CD8-positive, alpha-beta memory T cell (primary cell): ENCODE measurements at regions not wholly inside any gene's neighbourhood (a gene's known extent, or its start where the extent isn't known, plus 50 kb on each side); places are given as distances from the start of the nearest gene placed in this dataset.

Source experiments
- CTCF ChIA-PET: fragments of 350-600 bp; sonication (Branson Sonifier 250); formaldehyde crosslinking; loops from one replicate; lab custom pipeline; 2021; ENCODE audit warnings: antibody characterized with exemption; lab: Charles Lee
- POLR2A ChIA-PET: fragments of 350-600 bp; sonication (Branson Sonifier 250); formaldehyde crosslinking; loops from one replicate; lab custom pipeline; 2021; ENCODE audit warnings: antibody characterized with exemption; lab: Charles Lee
- DNase-seq, 5 donors: peaks; one replicate each; pipeline versions ENCODE4 v3.0.0 to v3.0.0-alpha.2; 2020 to 2022; ENCODE audit warnings: mixed read lengths in 1 of 5
- H3K27ac ChIP-seq: one replicate; pipeline ENCODE4 v1.7.0; 2013; ENCODE audit warnings: low read depth, mild to moderate bottlenecking, low read length, moderate library complexity
- H3K27me3 ChIP-seq: 2 replicates; pipeline ENCODE4 v1.7.0; 2013; ENCODE audit warnings: low read length, mild to moderate bottlenecking; ENCODE audit not compliant: insufficient read depth, poor library complexity, severe bottlenecking
- H3K36me3 ChIP-seq: 2 replicates; pipeline ENCODE4 v1.7.0; 2013; ENCODE audit warnings: mild to moderate bottlenecking, low read length, moderate library complexity; ENCODE audit not compliant: insufficient read depth
- H3K4me1 ChIP-seq: 2 replicates; pipeline ENCODE4 v1.7.0; 2013; ENCODE audit warnings: mild to moderate bottlenecking, low read length, moderate library complexity; ENCODE audit not compliant: insufficient read depth
- H3K4me3 ChIP-seq: 2 replicates; pipeline ENCODE4 v1.7.0; 2013; ENCODE audit warnings: mild to moderate bottlenecking, low read length
- H3K9me3 ChIP-seq: 2 replicates; pipeline ENCODE4 v1.7.0; 2013; ENCODE audit warnings: mild to moderate bottlenecking, low read length
- H3K27ac Mint-ChIP-seq, 8 donors: one replicate each; pipeline ENCODE4 v1.8.0; 2020 to 2021; ENCODE audit warnings: mixed read lengths in 8 of 8, mild to moderate bottlenecking in 6 of 8, inconsistent platforms in 3 of 8, moderate library complexity in 3 of 8
- H3K27me3 Mint-ChIP-seq, 2 donors: one replicate each; pipeline ENCODE4 v1.8.0; 2020 to 2021; ENCODE audit warnings: mixed read lengths in 2 of 2, mild to moderate bottlenecking in 1 of 2, moderate library complexity in 1 of 2
- H3K36me3 Mint-ChIP-seq, 3 donors: one replicate each; pipeline ENCODE4 v1.8.0; 2020 to 2021; ENCODE audit warnings: mixed read lengths in 3 of 3, inconsistent platforms in 1 of 3, mild to moderate bottlenecking in 1 of 3
- H3K4me1 Mint-ChIP-seq, 3 donors: one replicate each; pipeline ENCODE4 v1.8.0; 2020 to 2021; ENCODE audit warnings: mixed read lengths in 3 of 3, inconsistent platforms in 1 of 3, mild to moderate bottlenecking in 1 of 3
- H3K4me3 Mint-ChIP-seq, 7 donors: one replicate each; pipeline ENCODE4 v1.8.0; 2020 to 2021; ENCODE audit warnings: mixed read lengths in 7 of 7, mild to moderate bottlenecking in 6 of 7, moderate library complexity in 4 of 7, inconsistent platforms in 2 of 7
- H3K9me3 Mint-ChIP-seq, 5 donors: one replicate each; pipeline ENCODE4 v1.8.0; 2020 to 2022; ENCODE audit warnings: mixed read lengths in 5 of 5, mild to moderate bottlenecking in 3 of 5, moderate library complexity in 2 of 5, inconsistent platforms in 1 of 5

GRCh38 chr1:168881656-168882260 lies 152.8 kb upstream of the DPT start:
- CTCF ChIA-PET = no interaction called here
- Histone ChIP-seq H3K36me3 (no peaks in the 10 kb centered on the region), H3K4me1 (no peaks in the 10 kb centered on the region), H3K9me3 (no peaks in the 10 kb centered on the region), H3K4me3 (no peak overlapping the region), H3K27ac (no peak overlapping the region), H3K27me3 (no peaks in the 10 kb centered on the region)
- H3K27me3 Mint-ChIP-seq = peaks cover 1 to 4% of the 10 kb centered on the region in 2 donors
- POLR2A ChIA-PET = no interaction called here
- no peak overlapping the region for H3K27ac Mint-ChIP-seq
- H3K36me3 Mint-ChIP-seq = no peaks in the 10 kb centered on the region
- DNase-seq = no peak
- H3K9me3 Mint-ChIP-seq = peaks cover 0 to 7% (median 4%) of the 10 kb centered on the region in 5 donors
- H3K4me1 Mint-ChIP-seq = no peaks in the 10 kb centered on the region
- no peak overlapping the region for H3K4me3 Mint-ChIP-seq

- ChIA-PET POLR2A (no interaction called here), CTCF (no interaction called here)
- H3K9me3 Mint-ChIP-seq = peaks cover 0 to 7% (median 5%) of the 10 kb centered on the region in 5 donors
- no peak overlapping the region for H3K27ac Mint-ChIP-seq
- H3K27me3 Mint-ChIP-seq = peaks cover 1 to 19% of the 10 kb centered on the region in 2 donors
- peaks cover 0 to 7% (median 0%) of the 10 kb centered on the region in 3 donors for H3K36me3 Mint-ChIP-seq
- no peaks in the 10 kb centered on the region for H3K4me1 Mint-ChIP-seq
- Histone ChIP-seq H3K9me3 (no peaks in the 10 kb centered on the region), H3K4me3 (no peak overlapping the region), H3K27me3 (no peaks in the 10 kb centered on the region), H3K27ac (no peak overlapping the region), H3K4me1 (no peaks in the 10 kb centered on the region), H3K36me3 (no peaks in the 10 kb centered on the region)
- no peak for DNase-seq
- no peak overlapping the region for H3K4me3 Mint-ChIP-seq
Measured at GRCh38 chr1:168887381-168887780, 158.4 kb upstream of the DPT start.

- no peak for DNase-seq
- peaks cover 0 to 7% (median 5%) of the 10 kb centered on the region in 5 donors for H3K9me3 Mint-ChIP-seq
- ChIA-PET CTCF (no interaction called here), POLR2A (no interaction called here)
- no peak overlapping the region for H3K27ac Mint-ChIP-seq
- Histone ChIP-seq H3K36me3 (no peaks in the 10 kb centered on the region), H3K27ac (no peak overlapping the region), H3K27me3 (no peaks in the 10 kb centered on the region), H3K9me3 (no peaks in the 10 kb centered on the region), H3K4me1 (no peaks in the 10 kb centered on the region), H3K4me3 (no peak overlapping the region)
- H3K36me3 Mint-ChIP-seq = peaks cover 0 to 7% (median 0%) of the 10 kb centered on the region in 3 donors
- H3K4me1 Mint-ChIP-seq = no peaks in the 10 kb centered on the region
- no peak overlapping the region for H3K4me3 Mint-ChIP-seq
- H3K27me3 Mint-ChIP-seq = peaks cover 1 to 19% of the 10 kb centered on the region in 2 donors
Measured at GRCh38 chr1:168888418-168888817, 159.4 kb upstream of the DPT start.

DNA sequence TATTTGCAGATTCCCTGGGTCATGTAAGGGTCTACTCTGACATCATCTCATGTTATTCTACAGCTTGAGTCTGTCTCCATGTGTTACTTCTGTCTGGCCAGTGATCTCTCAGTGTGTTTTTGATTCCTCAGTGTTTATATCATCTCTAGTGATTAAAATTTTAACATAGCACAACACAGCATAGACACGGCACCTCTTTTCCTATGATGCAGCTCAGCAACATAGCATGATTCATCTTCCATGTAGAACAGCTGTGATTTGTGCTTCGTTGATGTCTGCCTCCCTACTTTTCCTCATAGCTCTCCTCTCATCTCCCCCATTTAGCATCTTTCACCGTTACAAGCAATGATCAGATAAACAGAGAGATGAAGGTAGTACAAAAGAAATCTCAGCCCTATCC lies 163.9 kb upstream of the DPT start:
- Histone ChIP-seq H3K36me3 (no peaks in the 10 kb centered on the region), H3K4me3 (no peak overlapping the region), H3K4me1 (no peaks in the 10 kb centered on the region), H3K9me3 (no peaks in the 10 kb centered on the region), H3K27me3 (no peaks in the 10 kb centered on the region), H3K27ac (no peak overlapping the region)
- Mint-ChIP-seq H3K4me1 (no peaks in the 10 kb centered on the region), H3K27me3 (peaks cover 8 to 36% of the 10 kb centered on the region in 2 donors), H3K4me3 (no peak overlapping the region), H3K27ac (no peak overlapping the region), H3K36me3 (peaks cover 0 to 7% (median 0%) of the 10 kb centered on the region in 3 donors), H3K9me3 (peaks cover 0 to 1% (median 0%) of the 10 kb centered on the region in 5 donors)
- POLR2A ChIA-PET = no interaction called here
- no peak for DNase-seq
- CTCF ChIA-PET = interaction anchor here (1.7 kb wide), 1 partner anchor 20 kb away, joined by 3 read pairs; no protein-coding TSS in a partner anchor

- POLR2A ChIA-PET = no interaction called here
Measured at GRCh38 chr1:168893359-168893801, 164.4 kb upstream of the DPT start.

GRCh38 chr1:168894397-168894903 lies 165.4 kb upstream of the DPT start:
- Mint-ChIP-seq H3K9me3 (no peaks in the 10 kb centered on the region), H3K27me3 (peaks cover 8 to 40% of the 10 kb centered on the region in 2 donors)
- H3K4me1 ChIP-seq = no peaks in the 10 kb centered on the region

More at GRCh38 chr1:168893359-168893801, 164.4 kb upstream of the DPT start:
- no peak for DNase-seq
- Histone ChIP-seq H3K4me3 (no peak overlapping the region), H3K4me1 (no peaks in the 10 kb centered on the region), H3K27ac (no peak overlapping the region), H3K36me3 (no peaks in the 10 kb centered on the region), H3K9me3 (no peaks in the 10 kb centered on the region), H3K27me3 (no peaks in the 10 kb centered on the region)
- no peak overlapping the region for H3K4me3 Mint-ChIP-seq
- peaks cover 0 to 1% (median 0%) of the 10 kb centered on the region in 5 donors for H3K9me3 Mint-ChIP-seq
- CTCF ChIA-PET = interaction anchor here (1.7 kb wide), 1 partner anchor 20 kb away, joined by 3 read pairs; no protein-coding TSS in a partner anchor
- H3K27ac Mint-ChIP-seq = no peak overlapping the region
- H3K36me3 Mint-ChIP-seq = peaks cover 0 to 7% (median 0%) of the 10 kb centered on the region in 3 donors
- no peaks in the 10 kb centered on the region for H3K4me1 Mint-ChIP-seq
- peaks cover 8 to 36% of the 10 kb centered on the region in 2 donors for H3K27me3 Mint-ChIP-seq

GRCh38 chr1:168897249-168897648 lies 168.2 kb upstream of the DPT start:
- Mint-ChIP-seq H3K4me3 (no peak overlapping the region), H3K36me3 (no peaks in the 10 kb centered on the region), H3K27me3 (peaks cover 8 to 54% of the 10 kb centered on the region in 2 donors), H3K9me3 (peaks cover 0 to 2% (median 0%) of the 10 kb centered on the region in 5 donors), H3K4me1 (no peaks in the 10 kb centered on the region), H3K27ac (no peak overlapping the region)
- Histone ChIP-seq H3K9me3 (no peaks in the 10 kb centered on the region), H3K27ac (no peak overlapping the region), H3K4me1 (no peaks in the 10 kb centered on the region), H3K4me3 (no peak overlapping the region), H3K27me3 (no peaks in the 10 kb centered on the region), H3K36me3 (no peaks in the 10 kb centered on the region)
- DNase-seq = no peak
- CTCF ChIA-PET = no interaction called here
- POLR2A ChIA-PET = no interaction called here

More at GRCh38 chr1:168894397-168894903, 165.4 kb upstream of the DPT start:
- no peak overlapping the region for H3K4me3 ChIP-seq
- DNase-seq = no peak
- H3K4me3 Mint-ChIP-seq = no peak overlapping the region
- H3K4me1 Mint-ChIP-seq = no peaks in the 10 kb centered on the region
- H3K27ac ChIP-seq = no peak overlapping the region
- no peak overlapping the region for H3K27ac Mint-ChIP-seq
- no peaks in the 10 kb centered on the region for H3K9me3 ChIP-seq
- CTCF ChIA-PET = no interaction called here
- POLR2A ChIA-PET = no interaction called here
- H3K27me3 ChIP-seq = no peaks in the 10 kb centered on the region
- H3K36me3 ChIP-seq = no peaks in the 10 kb centered on the region
- H3K36me3 Mint-ChIP-seq = peaks cover 0 to 2% (median 0%) of the 10 kb centered on the region in 3 donors

- Histone ChIP-seq H3K27me3 (no peaks in the 10 kb centered on the region), H3K36me3 (no peaks in the 10 kb centered on the region), H3K27ac (no peak overlapping the region), H3K4me1 (no peaks in the 10 kb centered on the region), H3K9me3 (no peaks in the 10 kb centered on the region), H3K4me3 (no peak overlapping the region)
- no peak overlapping the region for H3K4me3 Mint-ChIP-seq
- DNase-seq = no peak
- POLR2A ChIA-PET = interaction anchor here (0.7 kb wide), 1 partner anchor 438 kb away, joined by 3 read pairs; no protein-coding TSS in a partner anchor
- no peak overlapping the region for H3K27ac Mint-ChIP-seq
- CTCF ChIA-PET = no interaction called here
- H3K27me3 Mint-ChIP-seq = peaks cover 0 to 25% of the 10 kb centered on the region in 2 donors
- peaks cover 0 to 2% (median 0%) of the 10 kb centered on the region in 5 donors for H3K9me3 Mint-ChIP-seq
- H3K4me1 Mint-ChIP-seq = peaks cover 0 to 5% (median 4%) of the 10 kb centered on the region in 3 donors
- H3K36me3 Mint-ChIP-seq = no peaks in the 10 kb centered on the region
Measured at GRCh38 chr1:168903237-168903830, 174.3 kb upstream of the DPT start.
